GM12874 (cell line): ENCODE measurements at regions not wholly inside any gene's neighbourhood (a gene's known extent, or its start where the extent isn't known, plus 50 kb on each side); places are given as distances from the start of the nearest gene placed in this dataset.

ENCODE experiments used
- TF ChIP-seq, protein P1 (sequence below): IDR thresholded peaks from 2 replicates; pipeline ENCODE4 v1.5.1; 2011; ENCODE audit warnings: low read depth, mild to moderate bottlenecking, control low read depth, low read length, moderate library complexity; ENCODE audit not compliant: insufficient read depth

DNA sequence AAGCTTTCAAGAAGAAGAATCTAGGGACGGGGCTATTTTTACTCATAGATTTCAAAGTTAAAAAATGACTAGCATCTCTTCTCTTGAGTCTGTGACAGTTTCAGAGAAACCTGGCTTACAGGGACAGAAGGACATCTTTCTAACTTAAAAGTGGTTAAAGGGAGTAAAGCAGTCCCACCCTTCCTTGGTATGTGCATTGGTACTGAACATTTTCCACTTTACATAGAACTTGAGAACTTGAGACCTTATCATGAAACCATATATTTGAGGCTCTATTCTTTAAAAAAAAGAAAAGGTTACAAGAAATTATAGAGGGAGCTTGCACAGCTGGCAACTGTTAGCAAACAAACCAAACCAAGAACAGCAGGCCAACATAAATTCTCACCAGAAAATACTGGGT lies 73.4 kb upstream of the GAREM1 start:
- TF ChIP-seq, protein P1, sequence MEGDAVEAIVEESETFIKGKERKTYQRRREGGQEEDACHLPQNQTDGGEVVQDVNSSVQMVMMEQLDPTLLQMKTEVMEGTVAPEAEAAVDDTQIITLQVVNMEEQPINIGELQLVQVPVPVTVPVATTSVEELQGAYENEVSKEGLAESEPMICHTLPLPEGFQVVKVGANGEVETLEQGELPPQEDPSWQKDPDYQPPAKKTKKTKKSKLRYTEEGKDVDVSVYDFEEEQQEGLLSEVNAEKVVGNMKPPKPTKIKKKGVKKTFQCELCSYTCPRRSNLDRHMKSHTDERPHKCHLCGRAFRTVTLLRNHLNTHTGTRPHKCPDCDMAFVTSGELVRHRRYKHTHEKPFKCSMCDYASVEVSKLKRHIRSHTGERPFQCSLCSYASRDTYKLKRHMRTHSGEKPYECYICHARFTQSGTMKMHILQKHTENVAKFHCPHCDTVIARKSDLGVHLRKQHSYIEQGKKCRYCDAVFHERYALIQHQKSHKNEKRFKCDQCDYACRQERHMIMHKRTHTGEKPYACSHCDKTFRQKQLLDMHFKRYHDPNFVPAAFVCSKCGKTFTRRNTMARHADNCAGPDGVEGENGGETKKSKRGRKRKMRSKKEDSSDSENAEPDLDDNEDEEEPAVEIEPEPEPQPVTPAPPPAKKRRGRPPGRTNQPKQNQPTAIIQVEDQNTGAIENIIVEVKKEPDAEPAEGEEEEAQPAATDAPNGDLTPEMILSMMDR: no peak

DNA sequence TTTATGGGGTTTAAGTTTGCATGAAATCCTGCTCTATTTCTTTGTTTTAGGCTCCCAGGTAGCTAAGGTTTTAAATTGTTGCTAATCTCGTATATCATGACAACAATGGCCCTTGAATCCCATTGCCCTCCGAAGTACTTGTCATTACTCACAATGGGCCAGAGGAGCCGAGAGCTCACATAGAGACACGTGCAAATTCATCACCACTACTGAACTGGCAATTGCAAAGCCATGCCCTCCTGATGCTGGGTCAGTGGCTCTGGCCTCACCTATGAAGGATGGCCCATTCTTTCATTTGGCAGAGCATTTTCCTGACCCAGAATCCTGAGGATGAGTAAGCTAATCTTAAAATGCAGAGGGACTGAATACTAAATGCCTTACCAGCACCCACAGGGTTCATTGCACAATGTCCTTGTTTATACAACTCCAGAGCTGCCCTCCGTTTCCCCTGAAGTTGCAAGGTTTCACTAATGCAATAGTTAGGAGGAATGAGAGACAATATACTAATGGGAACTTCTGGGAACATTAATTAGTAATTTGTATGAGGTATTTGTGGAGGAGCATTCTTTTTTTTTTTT lies 71.6 kb upstream of the GAREM1 start:
- TF ChIP-seq, protein P1: no peak

DNA sequence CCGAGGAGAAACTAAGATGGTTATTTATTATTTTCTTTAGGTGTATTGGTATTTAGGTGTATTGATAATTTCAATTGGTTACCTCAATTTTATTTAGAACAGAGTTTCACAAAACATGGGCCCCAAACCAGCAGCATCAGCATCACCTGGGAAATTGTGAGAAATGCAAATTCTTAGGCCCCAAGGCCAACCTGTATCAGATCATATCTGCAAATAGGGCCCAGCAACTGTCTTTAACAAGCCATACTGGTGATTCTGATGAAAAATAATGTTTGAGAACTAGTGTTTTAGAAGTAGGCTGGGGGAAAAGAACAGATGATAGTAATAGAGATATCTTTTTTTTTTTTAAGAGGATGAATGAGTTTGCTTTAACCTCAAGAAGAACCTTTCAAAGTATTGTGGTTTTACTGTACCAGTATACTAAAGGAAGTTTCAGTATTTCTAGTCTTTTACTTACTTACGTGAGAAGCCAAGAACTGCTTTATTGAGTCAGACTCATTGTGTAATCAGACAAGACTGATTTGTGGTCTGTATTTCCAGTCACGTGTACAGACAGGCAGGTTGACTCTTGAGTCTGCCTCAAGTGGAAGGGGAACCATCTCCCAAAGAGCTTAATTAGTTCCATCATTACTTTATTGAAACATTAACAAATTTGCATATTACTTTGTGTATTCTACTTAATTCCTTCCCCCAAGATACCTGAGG lies 60.4 kb upstream of the GAREM1 start:
- TF ChIP-seq, protein P1: no peak

DNA sequence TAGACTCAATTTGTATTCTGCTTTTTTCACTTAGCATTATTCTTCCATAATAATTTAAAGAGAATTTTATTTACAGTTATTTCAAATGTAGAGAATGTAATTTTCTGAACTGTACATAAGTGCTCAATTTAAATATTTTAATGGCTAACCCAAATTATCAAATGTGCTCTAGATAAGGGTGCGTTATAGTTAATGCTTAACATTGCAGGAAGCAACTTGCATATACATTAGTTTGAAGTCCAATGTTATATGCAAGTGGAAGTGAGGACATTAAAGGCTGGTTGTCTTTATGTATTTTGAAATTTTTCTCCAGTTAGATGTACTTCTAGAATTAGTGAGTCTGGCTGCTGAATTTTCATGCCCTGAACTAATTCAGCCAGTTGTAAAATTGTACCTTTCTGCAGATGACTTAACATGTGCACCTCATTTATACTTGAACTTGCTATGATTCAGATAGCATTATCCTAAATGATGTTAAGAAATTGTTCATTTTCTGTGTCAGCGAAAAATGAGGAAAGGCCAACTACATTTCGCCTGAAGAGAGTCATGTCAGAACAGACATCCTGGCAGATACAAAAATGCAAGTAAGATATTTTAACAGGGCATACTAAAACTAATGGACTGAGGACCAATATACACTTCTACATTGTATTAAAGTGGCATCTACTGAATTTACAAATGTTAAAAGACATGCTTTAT lies 59.2 kb upstream of the GAREM1 start:
- TF ChIP-seq, protein P1: no peak

DNA sequence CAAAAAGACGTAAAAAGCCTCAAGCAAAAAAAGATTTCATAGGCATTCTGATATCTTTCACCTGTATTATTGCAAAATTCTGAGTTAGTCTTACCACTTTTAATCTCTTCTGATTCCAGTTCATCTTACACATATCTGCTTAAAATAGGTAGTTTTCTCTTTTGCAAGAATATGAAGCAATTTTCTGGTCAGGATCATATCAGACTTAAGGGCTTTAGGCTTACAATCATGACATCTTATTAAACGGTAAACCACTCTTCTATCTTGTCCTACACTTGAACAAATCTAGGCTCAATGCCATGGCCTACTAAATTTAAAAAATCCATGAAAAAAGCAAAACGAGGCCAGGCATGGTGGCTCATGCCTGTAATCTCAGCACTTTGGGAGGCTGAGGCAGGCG lies 50.1 kb upstream of the GAREM1 start:
- TF ChIP-seq, protein P1: no peak
